GM19395 (cell line): ENCODE measurements at regions not wholly inside any gene's neighbourhood (a gene's known extent, or its start where the extent isn't known, plus 50 kb on each side); places are given as distances from the start of the nearest gene placed in this dataset.

Experiments
- ATAC-seq: cut with Tn5 transposase; IDR thresholded peaks from one replicate; pipeline ENCODE4 v1.9.1; 2021; ENCODE audit warnings: mild to moderate bottlenecking, moderate library complexity; ENCODE audit not compliant: unreplicated experiment

DNA sequence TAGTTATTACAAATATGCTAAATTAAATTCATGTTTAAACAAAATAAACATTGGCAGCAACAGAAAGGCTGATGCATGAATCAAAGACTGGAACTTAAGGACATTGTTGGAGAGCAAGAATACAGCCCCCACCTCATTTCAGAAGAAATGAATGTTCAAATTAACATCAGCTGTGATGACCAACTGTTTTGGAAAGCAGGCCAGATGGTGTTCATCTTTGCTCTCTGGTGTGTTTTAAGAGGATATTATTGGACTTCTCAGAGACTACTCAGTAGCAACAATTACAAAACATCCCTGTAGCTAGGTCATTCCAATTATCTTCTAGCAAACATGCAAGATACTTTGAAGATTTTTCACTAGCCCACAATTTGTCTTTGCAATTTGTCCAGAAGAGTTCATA lies 118.6 kb upstream of the DOK5 start:
- no peak for ATAC-seq

DNA sequence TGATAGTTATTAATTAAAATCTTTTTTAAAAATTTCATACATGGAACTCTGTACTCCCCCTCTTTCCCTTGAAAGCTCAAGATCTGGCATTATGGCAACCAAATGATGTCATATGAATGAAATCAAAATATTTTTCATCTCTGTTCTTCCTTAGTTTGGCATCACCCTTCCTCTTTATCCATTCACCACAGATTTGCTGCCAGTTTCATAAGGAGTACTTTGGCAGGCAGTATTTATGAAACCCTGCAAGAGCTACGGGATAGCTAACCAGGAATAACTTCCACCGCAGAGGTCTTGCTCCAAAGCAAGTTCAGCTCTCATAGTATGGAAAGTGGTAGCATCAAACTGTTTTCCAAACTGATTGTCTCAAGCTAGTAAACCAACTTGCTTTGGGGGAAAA lies 113.9 kb upstream of the DOK5 start:
- no peak for ATAC-seq

DNA sequence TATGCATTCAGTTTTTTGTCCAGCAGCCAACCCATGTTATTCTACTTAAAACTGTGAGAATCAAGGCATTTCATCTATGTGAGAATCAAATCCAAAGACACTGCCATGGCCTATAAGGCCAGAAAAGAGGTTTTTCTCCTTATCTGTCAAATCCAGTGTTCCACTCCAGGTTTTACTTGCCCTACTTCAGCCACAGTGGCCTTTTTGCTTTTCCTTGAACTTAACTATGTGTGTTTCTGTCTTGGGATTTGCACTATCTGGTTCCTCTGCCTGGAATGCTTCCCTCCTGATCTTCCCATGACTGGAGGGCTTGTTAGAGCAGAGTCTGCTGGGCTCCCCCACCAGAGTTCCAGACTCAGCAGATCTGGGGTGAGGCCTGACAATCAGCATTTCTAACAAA lies 113.1 kb upstream of the DOK5 start:
- ATAC-seq: no peak

DNA sequence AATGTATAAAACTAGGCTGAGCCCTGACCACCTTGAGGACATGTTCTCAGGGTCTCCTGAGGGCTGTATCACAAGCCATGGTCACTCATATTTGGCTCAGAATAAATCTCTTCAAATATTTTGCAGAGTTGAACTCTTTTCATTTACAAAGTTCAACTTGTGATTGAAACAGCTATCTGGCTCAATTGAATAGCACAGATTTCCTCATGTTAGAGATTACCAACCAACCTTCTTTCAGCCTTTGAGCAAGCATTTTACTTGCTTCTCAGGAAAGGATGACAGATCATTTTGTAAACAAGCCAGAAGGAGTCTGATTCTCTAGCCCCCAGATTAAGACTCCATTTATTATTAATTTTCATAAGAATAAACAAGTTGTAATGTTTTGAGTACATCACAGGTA lies 111.0 kb upstream of the DOK5 start:
- ATAC-seq: no peak

DNA sequence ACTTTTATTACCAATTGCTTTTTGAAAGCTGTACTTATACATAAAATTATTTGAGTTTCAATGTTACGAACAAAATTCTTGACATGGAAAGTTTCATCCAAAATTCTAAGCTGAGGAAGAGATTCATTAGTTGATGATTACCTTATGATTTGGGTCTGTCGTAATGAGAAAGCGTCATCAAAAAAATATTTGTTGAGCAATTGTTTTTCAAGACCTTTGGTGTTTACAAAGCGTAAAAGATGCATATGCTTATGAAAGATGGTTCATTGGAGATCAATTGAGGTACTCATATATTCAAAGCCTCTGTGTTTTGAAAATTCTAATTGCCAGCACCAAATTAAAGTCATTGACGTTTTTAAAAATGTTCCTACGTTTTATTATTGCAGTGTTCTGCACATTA lies 110.5 kb upstream of the DOK5 start:
- no peak for ATAC-seq

DNA sequence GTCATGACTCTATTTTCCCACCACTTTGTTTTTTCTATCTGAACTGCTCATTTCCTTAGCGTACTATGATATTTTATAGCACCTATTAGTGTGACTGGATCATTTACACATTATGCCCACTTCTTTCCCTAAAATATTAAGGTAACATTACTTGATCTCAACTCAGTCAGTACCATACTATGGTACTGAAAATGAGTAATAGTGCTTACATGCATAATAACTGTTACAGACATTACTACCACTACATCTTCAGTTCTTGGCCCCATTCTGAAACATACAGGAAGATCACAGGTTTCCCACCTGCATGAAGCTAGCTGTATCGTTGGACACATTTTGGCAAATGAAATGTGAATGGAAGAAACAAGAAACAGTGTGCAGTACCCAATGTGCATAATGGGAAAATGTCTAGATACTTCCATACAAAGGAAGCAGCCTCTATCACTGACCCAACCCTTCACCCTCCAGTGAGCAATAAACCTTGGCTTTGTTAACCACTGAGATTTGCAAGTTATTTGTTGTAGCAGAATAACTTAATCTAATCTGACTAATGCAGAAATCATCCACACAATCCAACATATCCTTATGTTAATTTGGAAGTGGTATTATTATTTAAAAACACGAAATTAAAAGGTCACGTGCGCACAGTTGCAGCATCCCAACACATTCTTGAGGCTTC lies 108.6 kb upstream of the DOK5 start:
- ATAC-seq: no peak

DNA sequence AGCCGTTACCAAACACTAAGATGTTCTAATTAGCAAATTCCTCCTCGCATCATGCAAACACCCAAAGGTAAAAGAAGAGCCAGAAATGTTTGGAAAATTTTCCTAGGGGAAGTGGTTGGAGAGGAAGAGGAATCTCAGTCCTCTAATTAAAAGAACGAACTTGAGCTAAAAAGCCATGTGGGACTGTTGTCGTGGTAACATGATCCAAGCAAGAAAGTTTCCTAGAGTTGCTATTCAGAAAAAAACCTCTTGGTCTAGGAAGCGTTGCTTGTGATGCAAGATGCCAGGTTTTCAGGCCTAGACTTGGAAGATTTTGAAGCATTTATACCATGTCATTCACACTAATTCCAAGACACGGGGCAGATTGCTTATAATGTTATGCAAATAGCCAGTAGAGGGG lies 106.8 kb upstream of the DOK5 start:
- no peak for ATAC-seq

DNA sequence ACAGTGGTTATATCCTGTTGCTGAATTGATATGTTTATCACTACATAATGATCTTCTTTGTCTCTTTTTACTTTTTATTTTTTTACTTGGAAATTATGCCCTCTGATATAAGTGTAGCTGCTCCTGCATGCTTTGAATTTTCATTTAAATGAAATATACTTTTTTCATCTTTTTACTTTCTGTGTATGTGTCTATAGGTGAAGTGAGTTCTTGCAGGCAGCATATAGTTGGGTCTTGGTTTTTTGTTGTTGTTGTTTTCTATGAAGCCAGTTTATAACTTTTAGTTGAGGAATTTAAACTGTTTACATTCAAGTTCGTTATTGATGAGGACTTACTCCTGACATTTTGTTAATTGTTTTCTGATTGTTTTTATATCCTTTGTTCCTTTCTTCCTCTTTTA lies 103.1 kb upstream of the DOK5 start:
- no peak for ATAC-seq

DNA sequence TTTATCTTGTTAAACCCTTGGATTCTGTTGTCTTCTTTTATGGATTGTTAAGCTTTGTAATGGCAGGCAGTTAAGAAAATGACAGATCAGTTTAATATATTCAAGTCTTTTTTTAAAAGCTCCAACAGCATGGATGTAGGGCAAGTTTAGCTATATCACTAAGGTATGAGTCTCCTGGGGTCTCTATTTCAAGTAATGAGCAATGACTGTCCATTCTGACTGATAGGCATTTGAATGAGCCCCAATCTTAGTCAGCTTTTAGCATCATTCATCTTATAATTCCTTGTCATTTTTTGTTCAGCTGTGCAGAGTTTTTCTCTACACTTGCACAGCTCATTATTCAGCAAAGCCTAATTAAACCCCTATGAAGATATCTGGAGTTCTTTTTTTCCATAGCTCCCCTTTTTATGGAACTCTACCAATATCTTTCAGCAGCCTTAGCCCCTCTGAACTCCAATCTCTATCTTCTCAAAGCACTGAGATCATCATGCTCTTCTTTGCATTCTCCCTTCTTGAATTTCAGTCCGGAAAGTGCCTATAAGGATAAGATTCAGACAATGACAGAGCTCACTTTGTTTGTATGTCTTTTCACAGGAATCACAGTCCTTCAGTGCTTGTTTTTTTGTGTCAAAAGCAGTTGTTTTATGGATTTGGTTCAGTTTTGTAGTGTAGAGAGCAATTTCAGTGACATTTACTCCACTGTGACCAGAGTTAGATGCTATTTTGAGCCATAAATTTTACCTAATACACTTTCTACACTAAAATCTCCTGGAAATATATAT lies 97.2 kb upstream of the DOK5 start:
- no peak for ATAC-seq

DNA sequence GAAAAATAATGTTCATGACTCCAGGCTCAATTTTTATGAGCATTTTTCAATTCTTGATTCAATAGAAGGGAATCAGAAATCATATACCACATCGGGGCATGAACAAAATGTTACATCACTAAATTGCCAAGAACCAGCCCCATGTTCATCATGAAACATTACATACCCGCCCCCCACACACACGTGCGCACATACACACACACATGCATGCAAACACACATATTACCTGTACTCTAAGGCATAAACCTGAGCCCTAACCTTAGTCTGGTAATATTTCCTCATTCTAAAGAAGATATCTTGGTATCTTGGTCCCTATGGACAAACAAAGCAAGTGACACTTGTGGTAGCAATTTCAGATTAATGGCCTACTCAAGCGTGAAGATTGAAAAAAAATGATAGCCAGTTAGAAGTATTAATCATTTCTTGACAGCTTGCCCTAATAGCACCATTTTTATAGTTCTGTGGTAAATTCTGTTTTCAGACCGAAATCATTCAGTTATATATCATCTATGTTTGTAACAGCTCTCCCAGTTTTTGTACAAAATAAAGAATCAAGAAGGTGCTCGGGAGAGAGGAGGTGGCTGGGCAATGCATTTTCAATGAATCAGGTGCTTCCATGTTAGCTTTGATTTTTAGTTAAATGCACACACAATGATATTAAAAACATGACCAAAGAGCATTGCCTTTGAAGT lies 95.4 kb upstream of the DOK5 start:
- no peak for ATAC-seq

DNA sequence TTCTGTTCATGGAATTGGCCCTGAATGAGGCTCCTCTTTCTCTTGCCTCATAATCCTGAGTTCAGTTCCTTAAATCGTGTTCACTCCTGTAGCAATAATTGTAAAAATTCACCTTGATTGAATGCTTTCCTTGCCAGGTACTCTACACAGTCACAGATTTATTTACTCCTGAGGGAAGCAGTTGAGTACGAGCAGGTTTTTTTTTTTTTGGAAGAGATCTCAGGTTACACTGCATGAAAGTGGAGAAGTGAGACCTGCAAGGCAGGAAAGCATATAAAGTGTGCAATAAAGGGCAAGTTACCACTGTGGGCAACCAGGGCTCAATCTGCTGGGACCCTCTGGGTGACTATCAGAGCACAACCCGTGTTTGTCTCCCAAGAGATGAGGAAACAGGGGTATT lies 93.0 kb upstream of the DOK5 start:
- ATAC-seq: no peak

DNA sequence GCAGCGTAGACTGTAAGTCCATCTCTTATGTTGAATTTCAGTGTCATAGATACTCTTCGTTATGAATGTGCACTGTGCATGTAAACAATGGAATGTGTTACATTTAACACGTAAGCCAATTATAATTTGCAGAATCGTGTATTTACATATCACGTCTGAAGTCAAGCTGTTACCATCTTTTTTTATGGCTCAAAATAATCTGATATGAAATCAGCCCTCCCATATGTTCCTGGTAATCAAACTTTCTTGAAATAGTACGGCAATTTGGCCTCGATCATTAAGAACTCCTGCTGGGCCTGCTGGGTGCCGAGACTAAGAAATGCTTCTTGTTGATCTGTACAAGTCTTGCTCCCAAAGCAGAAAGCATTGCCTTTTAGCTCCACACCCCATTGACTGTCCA lies 89.6 kb upstream of the DOK5 start:
- ATAC-seq: no peak

DNA sequence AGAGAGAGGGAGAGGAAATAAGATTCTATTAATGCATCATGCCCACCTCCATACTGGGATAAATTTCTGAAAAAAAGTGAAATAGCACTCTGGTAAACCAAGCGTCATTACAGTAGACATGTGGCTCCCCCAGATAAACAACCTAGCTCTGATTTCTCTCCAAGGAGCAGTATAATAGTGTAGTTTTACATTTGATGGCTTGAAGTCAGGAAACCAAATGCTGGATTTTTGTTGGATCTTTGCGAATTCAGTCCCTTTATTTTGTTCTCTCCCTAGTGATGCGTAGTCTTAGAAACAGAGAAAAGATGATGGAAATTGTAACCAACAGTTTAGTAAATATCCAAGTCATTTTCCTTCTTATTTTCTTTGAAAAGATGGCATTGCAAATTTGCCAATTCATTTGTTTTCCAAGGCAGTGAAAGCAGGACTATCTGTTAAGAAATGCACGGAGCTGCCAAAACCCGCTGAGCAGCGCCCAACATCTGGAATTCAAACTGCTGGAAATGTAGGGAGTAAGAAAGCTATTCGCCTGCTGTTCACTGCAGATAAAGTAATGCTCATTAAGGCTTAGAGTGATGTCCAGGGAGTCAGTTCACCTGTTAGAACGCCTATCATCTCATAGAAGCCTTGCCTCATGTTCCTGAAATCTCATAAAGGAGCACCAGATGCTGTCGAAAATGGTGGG lies 85.7 kb upstream of the DOK5 start:
- ATAC-seq: no peak

DNA sequence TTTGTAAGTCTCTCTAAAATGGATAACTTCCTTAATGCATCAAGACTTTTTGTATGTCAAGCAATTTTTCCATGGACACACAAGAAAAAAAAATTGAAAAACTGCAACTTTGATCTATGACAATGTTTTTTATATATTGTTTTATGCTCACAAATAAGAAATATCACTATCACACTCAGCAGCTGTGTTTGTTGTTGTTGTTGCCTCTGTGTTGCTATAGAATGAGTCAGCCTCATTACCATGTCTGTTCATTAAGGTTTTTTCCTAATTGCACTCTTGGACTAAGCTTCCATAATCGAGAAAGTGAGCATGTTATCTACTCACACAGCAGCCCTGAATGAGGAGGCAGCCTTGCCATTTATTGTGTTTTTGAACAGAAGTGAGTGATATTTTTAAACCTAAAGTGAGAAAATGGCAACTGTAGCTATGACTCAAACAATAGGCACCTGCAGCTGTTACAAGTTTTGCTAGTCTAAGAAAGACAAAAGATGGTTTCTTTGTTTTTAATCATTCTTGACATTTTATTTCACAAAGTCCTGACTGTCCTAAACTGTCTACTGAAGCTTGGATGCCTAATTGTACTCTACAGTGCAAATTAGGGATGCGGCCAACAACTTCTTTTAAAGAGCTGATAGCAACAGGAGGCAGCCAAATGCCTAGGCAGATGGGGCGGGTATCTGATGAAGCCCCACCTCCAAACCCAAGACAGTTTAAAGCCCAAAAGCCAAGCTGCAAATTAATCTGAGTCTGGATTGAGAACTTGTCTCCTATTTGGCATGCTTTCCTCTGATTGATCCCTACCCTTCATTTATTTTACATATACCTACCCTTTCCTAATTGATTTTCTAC lies 77.9 kb upstream of the DOK5 start:
- no peak for ATAC-seq

DNA sequence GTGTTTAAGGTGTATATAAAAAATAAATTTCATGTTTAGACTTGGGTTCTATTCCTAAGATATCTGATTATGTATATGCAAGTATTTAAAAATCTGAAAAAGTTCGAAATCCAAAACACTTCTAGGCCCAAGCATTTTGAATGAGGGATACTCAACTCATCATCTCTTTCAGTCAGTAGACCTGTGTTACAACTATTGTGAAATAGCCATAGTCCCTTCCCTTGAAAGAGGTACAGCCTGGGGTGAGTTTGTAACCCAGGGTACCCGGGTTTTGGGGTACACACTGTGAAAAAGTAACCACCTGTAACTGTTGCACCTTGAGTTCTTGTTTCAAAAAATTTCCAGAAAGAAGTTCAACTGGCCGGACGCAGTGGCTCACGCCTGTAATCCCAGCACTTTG lies 76.6 kb upstream of the DOK5 start:
- ATAC-seq: no peak

DNA sequence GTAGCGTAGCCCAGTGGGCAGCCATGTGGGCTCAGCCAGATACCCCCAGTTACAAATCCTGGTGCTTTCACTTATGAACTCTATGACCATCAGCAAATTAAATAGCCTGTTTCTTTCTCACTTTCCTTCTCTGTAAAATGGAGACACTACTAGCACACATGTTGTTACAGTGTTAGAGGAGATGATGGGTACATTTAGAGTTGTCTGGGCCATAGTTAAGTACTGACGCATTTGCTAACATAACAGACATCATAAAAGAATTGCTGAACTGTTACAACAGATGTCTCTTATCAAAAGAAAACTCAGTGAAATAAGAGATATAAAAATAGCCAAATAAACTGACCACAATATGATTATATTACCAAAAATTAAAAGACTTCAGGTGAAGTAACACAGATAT lies 69.9 kb upstream of the DOK5 start:
- ATAC-seq: no peak

DNA sequence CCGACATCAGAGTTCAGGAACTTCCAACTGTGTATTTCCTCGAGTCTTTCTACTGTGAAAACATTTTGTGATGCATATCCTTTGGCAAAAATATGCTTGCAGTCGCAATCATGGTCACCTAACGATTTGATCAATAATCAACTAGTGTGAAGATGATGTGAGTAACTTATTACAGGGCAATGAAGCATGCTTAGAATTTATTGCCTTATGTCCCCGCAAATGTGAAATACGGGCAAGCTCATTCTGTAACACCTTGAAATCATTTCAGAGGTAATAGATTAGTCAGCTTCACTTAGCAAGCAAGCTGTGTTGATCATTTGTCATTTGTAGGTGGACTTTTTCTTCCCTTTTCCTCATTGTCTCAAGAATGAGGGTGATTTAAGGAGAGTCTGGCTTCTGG lies 67.9 kb upstream of the DOK5 start:
- no peak for ATAC-seq

DNA sequence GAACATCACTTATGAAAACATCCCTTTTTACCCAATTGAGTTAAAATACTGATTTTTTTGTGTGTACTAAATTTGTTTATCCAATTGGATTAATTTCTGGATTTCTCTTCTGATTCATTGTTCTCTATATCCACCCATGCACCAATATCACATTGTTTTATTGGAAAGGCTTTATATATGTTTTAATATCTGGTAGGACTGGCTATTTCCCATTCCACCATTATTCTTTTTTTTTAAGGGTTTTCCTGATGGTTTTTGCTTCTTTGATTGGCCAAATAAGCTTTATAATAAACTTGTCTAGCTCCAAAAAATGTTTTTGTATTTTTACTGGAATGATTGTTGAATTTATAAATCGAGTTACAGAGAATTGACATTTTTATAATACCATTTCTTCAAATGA lies 59.4 kb upstream of the DOK5 start:
- no peak for ATAC-seq

DNA sequence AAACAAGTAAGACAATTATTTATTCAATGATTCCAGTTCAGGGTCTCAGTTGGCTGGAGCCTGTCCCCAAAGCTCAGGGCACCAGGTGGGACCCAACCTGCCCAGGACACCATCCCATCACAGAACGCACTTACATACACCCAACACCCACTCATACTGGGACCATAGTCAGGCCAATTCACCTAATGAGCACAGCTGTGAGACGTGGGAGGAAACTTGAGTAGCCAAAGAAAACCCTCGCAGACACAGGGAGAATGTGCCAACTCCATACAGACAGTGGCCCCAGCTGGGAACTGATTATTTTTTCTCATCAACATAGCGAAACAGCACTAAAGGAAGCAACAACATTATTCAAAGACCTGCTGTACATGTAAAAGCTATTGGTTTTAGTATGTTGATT lies 58.6 kb upstream of the DOK5 start:
- no peak for ATAC-seq

DNA sequence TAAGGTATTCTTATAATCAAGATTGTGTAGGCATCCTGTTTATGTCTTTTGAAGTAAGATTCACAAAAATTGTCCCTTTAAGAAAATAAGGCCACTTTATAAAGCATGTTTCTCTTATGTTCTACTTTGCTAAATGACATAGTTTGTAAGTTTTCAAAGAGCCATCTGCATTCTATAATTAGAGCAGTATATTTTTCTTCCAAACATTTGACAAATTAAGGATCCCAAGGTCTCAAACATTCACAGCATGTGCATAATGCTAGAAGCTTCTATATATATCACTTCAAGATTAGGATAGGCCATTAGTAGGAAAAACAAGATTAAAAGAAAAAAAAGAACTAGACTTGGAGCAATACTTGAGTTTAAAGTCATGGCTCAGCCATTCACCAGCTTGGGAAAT lies 55.9 kb upstream of the DOK5 start:
- no peak for ATAC-seq
